ENCODE measurements at regions not wholly inside any gene's neighbourhood (a gene's known extent, or its start where the extent isn't known, plus 50 kb on each side); places are given as distances from the start of the nearest gene placed in this dataset.

DNA sequence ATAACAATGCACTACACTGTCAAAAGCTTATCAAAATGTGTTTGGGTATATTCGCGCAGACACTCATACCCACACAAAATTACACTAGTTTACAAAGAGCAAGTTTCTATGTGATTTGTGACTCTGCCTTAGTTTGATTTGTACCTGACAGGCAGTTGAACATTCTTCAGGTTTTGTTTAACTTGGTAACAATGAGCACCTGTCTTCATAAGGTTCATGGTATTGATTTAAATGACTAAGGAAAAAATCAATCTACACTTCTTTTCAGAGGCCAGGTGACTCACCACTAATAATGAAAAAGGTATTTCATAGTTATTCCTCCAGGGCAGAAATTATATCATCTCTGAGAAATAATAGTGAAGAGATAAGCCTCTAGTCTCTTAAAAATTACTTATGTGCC lies 1114.6 kb upstream of the AGA start:
- DNase-seq (ENCODE audit: low spot score), result no peak

DNA sequence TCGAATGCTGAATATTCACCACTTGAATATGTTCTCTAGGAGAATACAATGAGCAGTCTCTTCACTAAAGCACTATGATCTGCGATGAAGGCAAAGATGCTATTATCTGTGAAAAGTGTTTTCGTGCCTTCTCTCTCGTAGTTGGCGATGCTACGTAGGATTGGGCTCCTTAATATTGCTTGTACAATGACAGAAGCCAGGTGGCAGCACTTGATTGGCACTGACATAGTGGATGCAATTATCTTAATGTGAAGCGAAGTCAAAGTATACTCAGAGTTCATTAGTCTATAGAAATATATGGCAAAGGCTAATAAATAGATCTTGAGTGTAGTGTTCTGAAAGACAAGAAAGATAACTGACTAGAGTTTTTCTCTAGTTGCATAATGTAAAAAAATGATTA lies 1135.7 kb upstream of the AGA start:
- DNase-seq (ENCODE audit: low spot score), result no peak

DNA sequence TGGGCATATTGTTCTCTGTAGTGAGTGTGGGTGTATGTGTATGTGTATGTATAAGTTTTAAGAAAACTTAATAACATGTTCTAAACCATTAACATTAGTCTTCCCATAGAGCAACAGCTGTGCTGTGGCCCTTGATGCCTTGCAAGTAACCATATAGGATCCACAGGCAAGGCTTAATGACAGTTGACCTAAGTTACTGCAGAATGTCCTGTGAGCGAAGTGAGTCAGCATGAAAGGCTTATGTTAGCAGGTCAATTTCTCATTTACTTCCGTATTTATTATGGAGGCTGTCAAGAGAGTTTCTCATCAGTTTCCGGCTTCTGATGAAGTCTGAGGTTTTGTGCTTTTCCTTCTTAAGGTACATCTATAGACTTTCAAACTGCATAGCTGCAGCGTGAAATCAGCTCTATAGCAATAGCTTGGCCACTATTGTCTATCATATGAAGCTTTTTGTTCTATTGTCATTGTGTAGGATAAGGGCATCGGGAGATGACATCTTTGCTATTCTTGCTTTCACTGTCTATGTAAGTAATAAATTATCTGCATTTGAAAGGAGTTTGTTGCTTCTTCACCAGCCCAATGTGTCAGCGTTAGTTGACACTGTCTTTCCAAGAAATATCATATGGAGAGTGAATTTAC lies 1153.4 kb upstream of the AGA start:
- DNase-seq (ENCODE audit: low spot score), result no peak

GRCh38 chr4:178598672-178599071 lies 1156.4 kb upstream of the AGA start:
- no peak for DNase-seq (ENCODE audit: low spot score)

DNA sequence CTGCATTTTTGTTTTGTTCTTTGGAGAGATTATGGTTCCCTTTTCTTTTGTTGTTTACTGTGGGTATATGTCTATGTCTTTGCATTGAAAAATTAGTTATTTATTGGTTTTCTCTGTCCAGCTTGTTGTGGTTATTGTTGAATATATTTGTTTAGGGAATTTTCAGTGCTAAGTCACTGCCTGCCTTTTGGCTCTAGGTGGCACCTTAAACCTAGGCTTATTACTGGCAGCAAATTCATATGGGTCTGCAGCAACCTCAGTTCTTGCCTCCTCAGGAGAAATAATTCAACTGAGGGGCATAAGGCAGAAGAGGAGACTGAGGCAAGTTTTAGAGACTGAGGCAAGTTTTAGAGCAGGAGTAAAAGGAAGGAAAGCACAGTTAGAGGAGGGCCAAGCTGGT lies 1157.3 kb upstream of the AGA start:
- DNase-seq (ENCODE audit: low spot score), result no peak

GRCh38 chr4:178602833-178603232 lies 1160.6 kb upstream of the AGA start:
- DNase-seq (ENCODE audit: low spot score), result no peak

- DNase-seq (ENCODE audit: low spot score), result no peak
Measured at GRCh38 chr4:178611062-178611461, 1168.8 kb upstream of the AGA start.

- DNase-seq (ENCODE audit: low spot score), result no peak
Measured at GRCh38 chr4:178612733-178613132, 1170.5 kb upstream of the AGA start.

- no peak for DNase-seq (ENCODE audit: low spot score)
Measured at GRCh38 chr4:178632415-178632814, 1190.2 kb upstream of the AGA start.

- no peak for DNase-seq (ENCODE audit: low spot score)
Measured at GRCh38 chr4:178633263-178633662, 1191.0 kb upstream of the AGA start.

GRCh38 chr4:178664621-178665020 lies 1222.4 kb upstream of the AGA start:
- DNase-seq (ENCODE audit: low spot score), result no peak

DNA sequence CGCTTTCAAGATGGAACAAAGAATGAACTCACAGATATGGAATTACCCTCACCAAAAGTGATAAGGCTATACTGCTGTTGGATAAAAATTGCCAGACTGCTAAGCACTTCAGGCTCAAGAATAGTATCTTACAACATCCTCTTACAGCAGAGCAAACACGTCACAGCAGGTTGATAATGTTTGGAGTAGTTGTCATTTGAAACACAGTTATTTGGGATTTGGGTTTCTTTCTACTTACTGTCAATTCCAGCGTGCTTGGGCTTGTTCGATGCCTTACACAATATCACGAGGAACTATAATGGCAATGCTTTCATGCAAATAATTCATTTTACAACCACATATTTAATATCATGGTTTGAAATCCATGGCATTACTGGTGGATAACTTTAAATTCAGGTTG lies 1223.7 kb upstream of the AGA start:
- DNase-seq (ENCODE audit: low spot score), result no peak

DNA sequence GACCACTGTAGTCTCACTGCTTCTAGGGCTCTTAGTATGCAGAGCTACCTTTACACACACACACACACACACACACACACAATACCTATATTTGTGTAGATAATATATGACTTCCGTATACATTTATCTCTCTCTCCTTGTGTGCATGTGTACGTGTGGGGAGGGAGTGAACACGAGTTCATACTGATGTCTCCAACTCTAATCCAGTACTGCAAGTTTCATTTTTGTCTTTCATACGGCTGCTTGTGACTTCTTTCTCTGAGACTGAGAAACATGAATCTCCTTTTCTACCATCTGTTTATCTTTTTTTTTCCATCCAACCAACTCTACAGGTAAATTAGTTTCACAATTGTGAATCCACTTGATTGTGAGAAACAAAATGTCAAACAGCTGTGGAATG lies 1229.5 kb upstream of the AGA start:
- no peak for DNase-seq (ENCODE audit: low spot score)

- DNase-seq (ENCODE audit: low spot score), result no peak
Measured at GRCh38 chr4:178672512-178672911, 1230.3 kb upstream of the AGA start.

GRCh38 chr4:178681871-178682270 lies 1239.6 kb upstream of the AGA start:
- DNase-seq (ENCODE audit: low spot score), result no peak

DNA sequence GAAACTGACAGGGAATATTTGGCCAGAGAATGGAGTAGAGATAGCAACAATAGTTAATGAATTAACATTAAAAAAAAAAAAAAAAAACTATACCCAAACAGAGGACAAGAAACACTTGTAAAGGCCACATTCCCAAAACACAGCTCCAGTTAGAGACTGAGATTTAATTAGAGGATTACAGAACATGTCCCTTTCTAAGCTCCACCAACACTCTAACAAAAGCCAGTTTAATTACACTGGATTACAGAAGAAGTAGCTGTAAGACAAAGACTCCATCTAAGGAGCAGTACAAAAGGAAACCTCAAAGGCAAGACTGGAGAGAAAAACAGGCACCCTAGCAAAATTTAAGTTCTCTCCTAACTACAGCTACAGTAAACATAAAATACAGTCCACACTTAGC lies 1247.7 kb upstream of the AGA start:
- no peak for DNase-seq (ENCODE audit: low spot score)

DNA sequence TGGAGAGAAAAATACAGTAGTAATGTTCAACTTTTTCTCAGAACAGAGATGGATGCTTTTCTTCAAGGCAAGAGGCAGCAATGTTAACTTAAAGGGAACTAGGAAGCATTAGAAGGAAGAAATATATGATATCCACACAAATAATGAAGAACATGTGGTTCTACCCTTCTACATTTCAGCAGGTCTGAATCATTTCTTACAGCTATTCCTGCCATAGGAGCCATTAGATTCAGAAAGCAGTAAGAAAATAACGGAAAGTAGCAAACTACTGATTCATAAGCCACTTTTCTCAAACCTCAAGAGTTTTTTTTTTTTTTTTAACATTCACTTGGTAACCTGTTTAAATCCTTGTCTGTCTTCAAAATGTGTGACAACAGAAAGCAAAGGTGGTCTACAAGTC lies 1251.6 kb upstream of the AGA start:
- no peak for DNase-seq (ENCODE audit: low spot score)

GRCh38 chr4:178696515-178696914 lies 1254.3 kb upstream of the AGA start:
- DNase-seq (ENCODE audit: low spot score), result no peak

GRCh38 chr4:178712486-178712885 lies 1270.2 kb upstream of the AGA start:
- DNase-seq (ENCODE audit: low spot score), result no peak

GRCh38 chr4:178738026-178738425 lies 1295.8 kb upstream of the AGA start:
- DNase-seq (ENCODE audit: low spot score), result no peak

DNA sequence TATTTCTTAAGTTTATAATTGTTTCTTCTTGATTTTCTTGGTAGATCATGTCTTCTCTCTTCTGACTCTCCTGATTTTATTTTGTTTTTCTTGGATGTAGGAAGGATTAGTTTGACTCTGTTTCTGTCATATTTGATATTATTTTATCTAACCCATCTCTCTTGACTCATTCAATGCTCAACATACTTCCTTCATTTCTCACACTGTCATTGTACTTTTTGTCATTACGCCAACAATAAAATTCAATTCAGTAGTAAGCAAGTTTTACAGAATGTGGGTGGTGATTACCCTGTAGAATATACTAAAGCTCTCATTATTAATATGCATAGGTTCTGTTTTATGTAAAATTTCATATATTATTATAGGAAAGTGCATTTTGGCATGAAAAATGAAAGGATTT lies 1303.0 kb upstream of the AGA start:
- DNase-seq (ENCODE audit: low spot score), result no peak

DNA sequence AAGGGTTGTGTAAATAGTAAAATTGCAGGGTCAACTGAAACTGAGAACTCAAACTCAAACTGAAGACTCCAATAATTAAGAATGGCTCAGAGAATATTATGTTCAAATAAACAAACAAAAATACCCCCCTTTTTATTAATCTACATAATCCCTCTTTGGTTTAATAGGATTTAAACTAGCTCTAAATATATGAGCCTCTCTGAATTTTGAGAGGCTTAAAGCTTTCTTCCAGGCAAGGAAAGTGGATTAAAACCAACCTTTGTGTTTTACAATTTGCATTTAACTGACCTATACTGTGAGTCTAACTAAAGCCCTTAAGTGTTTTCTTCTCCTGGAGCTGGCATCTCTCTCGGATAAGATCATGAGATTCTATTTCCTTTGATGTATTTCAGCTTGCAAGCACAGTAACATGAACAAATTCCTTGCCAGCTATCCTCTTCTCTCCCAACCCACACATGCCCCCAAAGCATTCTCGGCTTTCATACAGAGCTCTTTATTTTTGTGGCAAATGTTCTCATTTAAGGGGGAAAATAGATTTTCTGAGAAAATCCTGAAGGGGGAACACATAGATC lies 1310.8 kb upstream of the AGA start:
- DNase-seq (ENCODE audit: low spot score), result no peak

- no peak for DNase-seq (ENCODE audit: low spot score)
Measured at GRCh38 chr4:178778496-178778895, 1336.3 kb upstream of the AGA start.

GRCh38 chr4:178781779-178782178 lies 1339.5 kb upstream of the AGA start:
- DNase-seq (ENCODE audit: low spot score), result no peak
